Endothelial cell of umbilical vein (primary cell): ENCODE measurements at regions not wholly inside any gene's neighbourhood (a gene's known extent, or its start where the extent isn't known, plus 50 kb on each side); places are given as distances from the start of the nearest gene placed in this dataset.

ENCODE experiments used
- BruUV-seq: library from RNA; stranded (reverse); fragments of 400-500 nt; replicated peaks from 2 replicates; lab custom pipeline; 2021; lab: Mats Ljungman, UMichigan
- CTCF ChIA-PET: fragments of 300-600, 350-600 bp; sonication (Branson Sonifier 250); formaldehyde crosslinking; loops from one replicate; lab custom pipeline; 2021; ENCODE audit warnings: antibody characterized with exemption, inconsistent platforms; lab: Charles Lee
- POLR2A ChIA-PET: fragments of 300-600, 350-600 bp; sonication (Branson Sonifier 250); formaldehyde crosslinking; loops from one replicate; lab custom pipeline; 2021; ENCODE audit warnings: antibody characterized with exemption, inconsistent platforms; lab: Charles Lee
- DNase-seq: peaks from one replicate; pipeline ENCODE4 v3.0.0-alpha.2; 2011; ENCODE audit warnings: low read depth, low spot score
- FAIRE-seq: peaks from 2 replicates; lab custom pipeline; 2011; peaks lifted over from hg19 to GRCh38; lab: Jason Lieb, UNC
- H2AFZ ChIP-seq: 2 replicates; pipeline ENCODE4 v1.6.0; 2012; ENCODE audit warnings: low read depth, low read length, control low read depth, inconsistent platforms
- H3K27ac ChIP-seq: 2 replicates; pipeline ENCODE4 v1.5.1; 2011; ENCODE audit warnings: low read depth, mild to moderate bottlenecking, control low read depth, low read length, moderate library complexity; ENCODE audit not compliant: insufficient read depth
- H3K27me3 ChIP-seq, 2 experiments: 2 replicates each; pipeline versions ENCODE4 v1.6.0 to v1.6.1; 2011; ENCODE audit warnings: low read length in 2 of 2, mixed read lengths in 1 of 2; ENCODE audit not compliant: control insufficient read depth in 2 of 2, insufficient read depth in 2 of 2
- H3K36me3 ChIP-seq, 2 experiments: 2 replicates in 1 of 2; 3 replicates in 1 of 2; pipeline ENCODE4 v1.5.1; 2011; ENCODE audit warnings: low read length in 2 of 2, mild to moderate bottlenecking in 1 of 2, moderate library complexity in 1 of 2; ENCODE audit not compliant: control insufficient read depth in 2 of 2, insufficient read depth in 2 of 2; ENCODE audit errors: extremely low read depth in 1 of 2
- H3K4me1 ChIP-seq: 3 replicates; pipeline ENCODE4 v1.5.1; 2011; ENCODE audit warnings: mild to moderate bottlenecking, low read length; ENCODE audit not compliant: control insufficient read depth, insufficient read depth; ENCODE audit errors: extremely low read depth
- H3K4me2 ChIP-seq: 2 replicates; pipeline ENCODE4 v1.6.1; 2011; ENCODE audit warnings: low read length, control low read depth, mixed read lengths; ENCODE audit not compliant: insufficient read depth
- H3K4me3 ChIP-seq, 3 experiments: fragments of 200-600 bp in 1 of 3; sonication (generic), shearing (Covaris generic) in 1 of 3; replicated peaks in 1 of 3; 2 replicates each; pipeline ENCODE4 v1.5.1; 2011 to 2016; ENCODE audit warnings: control low read depth in 3 of 3, low read length in 3 of 3, mild to moderate bottlenecking in 2 of 3, inconsistent platforms in 1 of 3, low read depth in 1 of 3, moderate library complexity in 1 of 3; ENCODE audit not compliant: insufficient read depth in 1 of 3
- H3K79me2 ChIP-seq: 2 replicates; pipeline ENCODE4 v1.6.0; 2012; ENCODE audit warnings: low read length, inconsistent platforms; ENCODE audit not compliant: control insufficient read depth, insufficient read depth
- H3K9ac ChIP-seq: replicated peaks from 2 replicates; pipeline ENCODE3; 2011; ENCODE audit warnings: low read length, control low read depth; ENCODE audit not compliant: insufficient read depth; ENCODE audit errors: extremely low read depth
- H3K9me1 ChIP-seq: replicated peaks from 3 replicates; pipeline ENCODE4 v1.6.0; 2011; ENCODE audit warnings: mild to moderate bottlenecking, low read length; ENCODE audit not compliant: control insufficient read depth, insufficient read depth; ENCODE audit errors: extremely low read depth
- H3K9me3 ChIP-seq: replicated peaks from 2 replicates; pipeline ENCODE4 v1.5.1; 2012; ENCODE audit warnings: low read length, inconsistent platforms; ENCODE audit not compliant: control insufficient read depth, insufficient read depth
- H4K20me1 ChIP-seq: replicated peaks from 2 replicates; pipeline ENCODE3; 2011; ENCODE audit warnings: mild to moderate bottlenecking, low read length; ENCODE audit not compliant: control insufficient read depth, insufficient read depth; ENCODE audit errors: extremely low read depth
- CTCF ChIP-seq, 2 donors: IDR thresholded peaks; 1 replicate in 1 of 2; 2 replicates in 1 of 2; pipeline ENCODE4 v1.5.1; 2011; ENCODE audit warnings: low read length in 2 of 2, mild to moderate bottlenecking in 2 of 2, moderate library complexity in 2 of 2, control low read depth in 1 of 2, inconsistent platforms in 1 of 2, low read depth in 1 of 2; ENCODE audit not compliant: insufficient read depth in 1 of 2; ENCODE audit errors: extremely low read depth in 1 of 2
- EZH2 ChIP-seq: IDR thresholded peaks from 2 replicates; pipeline ENCODE4 v1.6.1; 2012; ENCODE audit warnings: borderline replicate concordance, low read depth, mild to moderate bottlenecking, moderate library complexity, low read length, inconsistent platforms; ENCODE audit not compliant: severe bottlenecking
- FOS ChIP-seq: IDR thresholded peaks from 2 replicates; pipeline ENCODE4 v1.6.1; 2011; ENCODE audit warnings: mild to moderate bottlenecking, low read length, moderate library complexity, borderline replicate concordance; ENCODE audit not compliant: insufficient read depth
- GATA2 ChIP-seq: IDR thresholded peaks from 2 replicates; pipeline ENCODE4 v1.7.0; 2011; ENCODE audit warnings: low read depth, mild to moderate bottlenecking, moderate library complexity, mixed read lengths, low read length; ENCODE audit not compliant: insufficient read length, insufficient read depth
- JUN ChIP-seq: IDR thresholded peaks from 2 replicates; pipeline ENCODE4 v1.6.1; 2011; ENCODE audit warnings: borderline replicate concordance, low read depth; ENCODE audit not compliant: insufficient read length, insufficient read depth
- MAX ChIP-seq: IDR thresholded peaks from 2 replicates; pipeline ENCODE4 v1.6.1; 2011; ENCODE audit not compliant: insufficient read depth, insufficient read length
- MYC ChIP-seq: IDR thresholded peaks from one replicate; pipeline ENCODE4 v1.6.1; 2011; ENCODE audit warnings: mild to moderate bottlenecking, low read depth, low read length
- POLR2A ChIP-seq: IDR thresholded peaks from 2 replicates; pipeline ENCODE4 v1.6.1; 2012; ENCODE audit warnings: low read depth, mild to moderate bottlenecking, control low read depth, low read length
- POLR2AphosphoS5 ChIP-seq: IDR thresholded peaks from 2 replicates; pipeline ENCODE4 v1.6.1; 2012; ENCODE audit warnings: low read depth, mild to moderate bottlenecking, control low read depth, low read length, moderate library complexity; ENCODE audit not compliant: insufficient read depth
- dilution Hi-C: fragments of 300-500 bp; cut with MboI; formaldehyde crosslinking; loops from one replicate; pipeline ENCODE4 v1.15.0; 2019; ENCODE audit warnings: low sequenced_read_pairs; ENCODE audit not compliant: extremely low pct_ligation_motif_present
- intact Hi-C: fragments of 100-400 bp; cut with micrococcal nuclease; formaldehyde crosslinking; loops from one replicate; pipeline ENCODE4 v1.10.0; 2022

GRCh38 chr13:89307278-89307677 is 1636.1 kb downstream of the SLITRK5 start:
- CTCF ChIA-PET = no interaction called here

More at GRCh38 chr13:89307278-89307677, 1636.1 kb downstream of the SLITRK5 start:
- H3K9me1 ChIP-seq = no peaks in the 10 kb centered on the region
- POLR2A ChIA-PET = no interaction called here
- no peaks in the 10 kb centered on the region for H3K9me3 ChIP-seq
- H4K20me1 ChIP-seq = no peaks in the 10 kb centered on the region
- no peak overlapping the region for H2AFZ ChIP-seq
- no TSS peak for BruUV-seq
- H3K36me3 ChIP-seq = no peaks in the 10 kb centered on the region
- TF ChIP-seq POLR2A = no peak
- no peak for TF ChIP-seq JUN
- no peak for TF ChIP-seq MAX
- TF ChIP-seq POLR2AphosphoS5 = no peak
- no peak for TF ChIP-seq MYC
- TF ChIP-seq GATA2 = no peak
- no peak for TF ChIP-seq EZH2
- TF ChIP-seq FOS = no peak
- TF ChIP-seq CTCF (IDR thresholded peaks at IDR 0.05; ENCODE audit: extremely low read depth in 1 of 2, insufficient read depth in 1 of 2, low read depth in 1 of 2, low read length in 2 of 2) = no peak
- DNase-seq (no peak), FAIRE-seq (no peak)
- H3K27ac ChIP-seq = no peak overlapping the region
- H3K79me2 ChIP-seq = no peaks in the 10 kb centered on the region
- no peaks in the 10 kb centered on the region for H3K27me3 ChIP-seq
- intact Hi-C loops (no loop called here), dilution Hi-C loops (no loop called here)
- no peak overlapping the region for H3K4me2 ChIP-seq
- no peak overlapping the region for H3K4me3 ChIP-seq
- H3K4me1 ChIP-seq = no peaks in the 10 kb centered on the region
- H3K9ac ChIP-seq = no peak overlapping the region
